GM20000 (cell line): ENCODE measurements at regions not wholly inside any gene's neighbourhood (a gene's known extent, or its start where the extent isn't known, plus 50 kb on each side); places are given as distances from the start of the nearest gene placed in this dataset.

Source experiments
- DNase-seq: peaks from one replicate; pipeline ENCODE4 v3.0.0; 2012; ENCODE audit warnings: low spot score
- CTCF ChIP-seq: IDR thresholded peaks from 2 replicates; pipeline ENCODE4 v1.5.1; 2012; ENCODE audit warnings: mild to moderate bottlenecking, control low read depth; ENCODE audit errors: extremely low read depth, missing control alignments

GRCh38 chr20:21808139-21808538 lies 102.7 kb downstream of the PAX1 start:
- TF ChIP-seq CTCF: no peak
- DNase-seq: no peak

GRCh38 chr20:21804802-21805201 lies 99.3 kb downstream of the PAX1 start:
- TF ChIP-seq CTCF: no peak
- no peak for DNase-seq

GRCh38 chr20:21801193-21801592 lies 95.7 kb downstream of the PAX1 start:
- no peak for DNase-seq
- no peak for TF ChIP-seq CTCF

- no peak for DNase-seq
- TF ChIP-seq CTCF: no peak
Measured at GRCh38 chr20:21798384-21798783, 92.9 kb downstream of the PAX1 start.

GRCh38 chr20:21796059-21796458 lies 90.6 kb downstream of the PAX1 start:
- DNase-seq: no peak
- no peak for TF ChIP-seq CTCF

GRCh38 chr20:21788082-21788481 lies 82.6 kb downstream of the PAX1 start:
- no peak for TF ChIP-seq CTCF
- no peak for DNase-seq

- DNase-seq: no peak
Measured at GRCh38 chr20:21781446-21782075, 76.1 kb downstream of the PAX1 start.

More at GRCh38 chr20:21781446-21782075, 76.1 kb downstream of the PAX1 start:
- no peak for TF ChIP-seq CTCF
